ENCODE measurements at regions not wholly inside any gene's neighbourhood (a gene's known extent, or its start where the extent isn't known, plus 50 kb on each side); places are given as distances from the start of the nearest gene placed in this dataset.

- DNase-seq (ENCODE audit: low spot score) = no peak
- in situ Hi-C loops (cut with HindIII; ENCODE audit: low sequenced_read_pairs) = no loop called here
These were observed 119.6 kb upstream of the USP24 start for GRCh38 chr1:55334797-55335196.

GRCh38 chr1:55334160-55334559 lies 119.0 kb upstream of the USP24 start:
- DNase-seq (ENCODE audit: low spot score) = no peak
- in situ Hi-C loops (cut with HindIII; ENCODE audit: low sequenced_read_pairs) = no loop called here

- in situ Hi-C loops (cut with HindIII; ENCODE audit: low sequenced_read_pairs) = no loop called here
These were observed 118.3 kb upstream of the USP24 start for GRCh38 chr1:55333461-55333860.

GRCh38 chr1:55331351-55331750 lies 116.2 kb upstream of the USP24 start:
- DNase-seq (ENCODE audit: low spot score) = no peak
- in situ Hi-C loops (cut with HindIII; ENCODE audit: low sequenced_read_pairs) = no loop called here

More at GRCh38 chr1:55333461-55333860, 118.3 kb upstream of the USP24 start:
- DNase-seq (ENCODE audit: low spot score) = no peak

GRCh38 chr1:55329808-55330432 lies 114.8 kb upstream of the USP24 start:
- no peak for DNase-seq (ENCODE audit: low spot score)
- in situ Hi-C loops (cut with HindIII; ENCODE audit: low sequenced_read_pairs) = no loop called here

GRCh38 chr1:55329091-55329490 lies 113.9 kb upstream of the USP24 start:
- in situ Hi-C loops (cut with HindIII; ENCODE audit: low sequenced_read_pairs) = no loop called here
- DNase-seq (ENCODE audit: low spot score) = peak; percentile 84

- DNase-seq (ENCODE audit: low spot score) = no peak
- in situ Hi-C loops (cut with HindIII; ENCODE audit: low sequenced_read_pairs) = no loop called here
These were observed 111.5 kb upstream of the USP24 start for GRCh38 chr1:55326496-55327243.

GRCh38 chr1:55323760-55324159 lies 108.6 kb upstream of the USP24 start:
- no peak for DNase-seq (ENCODE audit: low spot score)

GRCh38 chr1:55322842-55323241 lies 107.7 kb upstream of the USP24 start:
- no peak for DNase-seq (ENCODE audit: low spot score)
- in situ Hi-C loops (cut with HindIII; ENCODE audit: low sequenced_read_pairs) = no loop called here

More at GRCh38 chr1:55323760-55324159, 108.6 kb upstream of the USP24 start:
- in situ Hi-C loops (cut with HindIII; ENCODE audit: low sequenced_read_pairs) = no loop called here

- DNase-seq (ENCODE audit: low spot score) = no peak
- in situ Hi-C loops (cut with HindIII; ENCODE audit: low sequenced_read_pairs) = no loop called here
These were observed 106.8 kb upstream of the USP24 start for GRCh38 chr1:55321942-55322341.

GRCh38 chr1:55320891-55321290 lies 105.7 kb upstream of the USP24 start:
- DNase-seq (ENCODE audit: low spot score) = no peak
- in situ Hi-C loops (cut with HindIII; ENCODE audit: low sequenced_read_pairs) = no loop called here

GRCh38 chr1:55318116-55318817 lies 103.1 kb upstream of the USP24 start:
- in situ Hi-C loops (cut with HindIII; ENCODE audit: low sequenced_read_pairs) = no loop called here
- no peak for DNase-seq (ENCODE audit: low spot score)

GRCh38 chr1:55317673-55318072 lies 102.5 kb upstream of the USP24 start:
- in situ Hi-C loops (cut with HindIII; ENCODE audit: low sequenced_read_pairs) = no loop called here
- no peak for DNase-seq (ENCODE audit: low spot score)

GRCh38 chr1:55316947-55317662 lies 101.9 kb upstream of the USP24 start:
- in situ Hi-C loops (cut with HindIII; ENCODE audit: low sequenced_read_pairs) = no loop called here
- no peak for DNase-seq (ENCODE audit: low spot score)

GRCh38 chr1:55316502-55316901 lies 101.3 kb upstream of the USP24 start:
- in situ Hi-C loops (cut with HindIII; ENCODE audit: low sequenced_read_pairs) = no loop called here
- DNase-seq (ENCODE audit: low spot score) = no peak

GRCh38 chr1:55315552-55315951 lies 100.4 kb upstream of the USP24 start:
- DNase-seq (ENCODE audit: low spot score) = no peak
- in situ Hi-C loops (cut with HindIII; ENCODE audit: low sequenced_read_pairs) = no loop called here

GRCh38 chr1:55314740-55315139 lies 99.6 kb upstream of the USP24 start:
- in situ Hi-C loops (cut with HindIII; ENCODE audit: low sequenced_read_pairs) = no loop called here
- no peak for DNase-seq (ENCODE audit: low spot score)

GRCh38 chr1:55313903-55314302 lies 98.7 kb upstream of the USP24 start:
- DNase-seq (ENCODE audit: low spot score) = no peak
- in situ Hi-C loops (cut with HindIII; ENCODE audit: low sequenced_read_pairs) = no loop called here

- DNase-seq (ENCODE audit: low spot score) = no peak
- in situ Hi-C loops (cut with HindIII; ENCODE audit: low sequenced_read_pairs) = no loop called here
These were observed 96.8 kb upstream of the USP24 start for GRCh38 chr1:55311979-55312378.

Data from G401 (cell line).